ENCODE measurements at regions not wholly inside any gene's neighbourhood (a gene's known extent, or its start where the extent isn't known, plus 50 kb on each side); places are given as distances from the start of the nearest gene placed in this dataset.

GRCh38 chr3:187961366-187961765, 192.6 kb upstream of the LPP start:
- ChIA-PET CTCF (no interaction called here), POLR2A (no interaction called here)
- no peak for FAIRE-seq
- H2AFZ ChIP-seq (ENCODE audit: low read depth, low read length): no peak overlapping the region
- no peaks in the 10 kb centered on the region for H3K4me1 ChIP-seq (ENCODE audit: control insufficient read depth, extremely low read depth, insufficient read depth, low read length)
- no peak overlapping the region for H3K9ac ChIP-seq (replicated peaks; ENCODE audit: extremely low read depth, insufficient read depth, low read length)
- H3K9me3 ChIP-seq (replicated peaks; ENCODE audit: control insufficient read depth, insufficient read depth, low read length): no peaks in the 10 kb centered on the region
- DNase-seq (ENCODE audit: low read depth, low spot score): no peak
- no peaks in the 10 kb centered on the region for H3K9me1 ChIP-seq (replicated peaks; ENCODE audit: control insufficient read depth, extremely low read depth, insufficient read depth, low read length)
- H3K36me3 ChIP-seq (ENCODE audit: control insufficient read depth in 2 of 2, extremely low read depth in 1 of 2, insufficient read depth in 2 of 2, low read length in 2 of 2): no peaks in the 10 kb centered on the region
- peaks cover 2% of the 10 kb centered on the region in 2 experiments for H3K27me3 ChIP-seq (ENCODE audit: control insufficient read depth in 2 of 2, insufficient read depth in 2 of 2, low read length in 2 of 2)
- TF ChIP-seq MAX (IDR thresholded peaks at IDR 0.05; ENCODE audit: insufficient read depth, insufficient read length) (no peak), MYC (IDR thresholded peaks at IDR 0.05; ENCODE audit: low read depth, low read length) (no peak), EZH2 (IDR thresholded peaks at IDR 0.05; ENCODE audit: borderline replicate concordance, low read depth, low read length, severe bottlenecking) (no peak), CTCF (IDR thresholded peaks at IDR 0.05; ENCODE audit: extremely low read depth in 1 of 2, insufficient read depth in 1 of 2, low read depth in 1 of 2, low read length in 2 of 2) (no peak), POLR2A (IDR thresholded peaks at IDR 0.05; ENCODE audit: low read depth, low read length) (no peak), POLR2AphosphoS5 (IDR thresholded peaks at IDR 0.05; ENCODE audit: insufficient read depth, low read depth, low read length) (no peak), JUN (IDR thresholded peaks at IDR 0.05; ENCODE audit: borderline replicate concordance, insufficient read depth, insufficient read length, low read depth) (no peak), FOS (IDR thresholded peaks at IDR 0.05; ENCODE audit: borderline replicate concordance, insufficient read depth, low read length) (no peak), GATA2 (IDR thresholded peaks at IDR 0.05; ENCODE audit: insufficient read depth, insufficient read length, low read depth, low read length) (no peak)
- dilution Hi-C loops (cut with MboI; ENCODE audit: extremely low pct_ligation_motif_present, low sequenced_read_pairs) (no loop called here), intact Hi-C loops (cut with micrococcal nuclease) (no loop called here)
- H3K27ac ChIP-seq (ENCODE audit: insufficient read depth, low read depth, low read length): no peak overlapping the region
- H3K4me3 ChIP-seq (replicated peaks in 1 of 3; ENCODE audit: insufficient read depth in 1 of 3, low read depth in 1 of 3, low read length in 3 of 3): no peak overlapping the region
- BruUV-seq (replicated peaks): no TSS peak
- H4K20me1 ChIP-seq (replicated peaks; ENCODE audit: control insufficient read depth, extremely low read depth, insufficient read depth, low read length): no peaks in the 10 kb centered on the region
- H3K4me2 ChIP-seq (ENCODE audit: insufficient read depth, low read length): no peak overlapping the region
- H3K79me2 ChIP-seq (ENCODE audit: control insufficient read depth, insufficient read depth, low read length): no peaks in the 10 kb centered on the region
